ENCODE measurements at regions not wholly inside any gene's neighbourhood (a gene's known extent, or its start where the extent isn't known, plus 50 kb on each side); places are given as distances from the start of the nearest gene placed in this dataset.

DNA sequence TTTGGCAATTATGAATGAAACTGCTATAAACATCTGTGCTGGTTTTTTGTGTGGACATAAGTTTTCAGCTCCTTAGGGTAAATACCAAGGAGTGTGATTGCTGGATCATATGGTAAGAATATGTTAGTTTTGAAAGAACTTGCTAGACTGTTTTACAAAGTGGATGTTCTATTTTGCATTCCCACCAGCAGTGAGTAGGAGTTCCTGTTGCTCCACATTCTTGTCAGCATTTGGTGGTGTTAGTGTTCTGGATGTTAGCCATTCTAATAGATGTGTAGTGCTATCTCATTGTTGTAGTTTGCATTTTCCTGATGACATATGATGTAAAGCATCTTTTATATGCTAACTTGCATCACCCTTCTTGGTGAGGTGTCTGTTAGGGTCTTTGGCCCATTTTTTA, 304.6 kb downstream of the NUP35 start:
- TF ChIP-seq CTCF (IDR thresholded peaks at IDR 0.05) (no peak), POLR2A (IDR thresholded peaks at IDR 0.05; ENCODE audit: low read depth) (no peak)

All from esophagus muscularis mucosa (tissue), 3 donors.